Keratinocyte (primary cell): ENCODE measurements at regions not wholly inside any gene's neighbourhood (a gene's known extent, or its start where the extent isn't known, plus 50 kb on each side); places are given as distances from the start of the nearest gene placed in this dataset.
"Not testable (repeated sequence)": the region's sequence is repeated elsewhere in the genome, so short reads cannot be mapped to it uniquely, and the experiment has no call there.

Source experiments
- EZH2 ChIP-seq: IDR thresholded peaks from one replicate; pipeline ENCODE4 v1.6.1; 2012; ENCODE audit warnings: inconsistent platforms, mild to moderate bottlenecking, low read length, moderate library complexity
- TF ChIP-seq, protein P1 (sequence below), 3 experiments: IDR thresholded peaks in 1 of 3; conservative IDR thresholded peaks in 1 of 3; optimal IDR thresholded peaks in 1 of 3; 2 replicates in 2 of 3; 3 replicates in 1 of 3; pipeline versions ENCODE3 to v1.5.1; 2011; ENCODE audit warnings: low read length in 3 of 3, mild to moderate bottlenecking in 3 of 3, moderate library complexity in 2 of 3, control low read depth in 1 of 3, inconsistent platforms in 1 of 3; ENCODE audit not compliant: insufficient read depth in 2 of 3; ENCODE audit errors: extremely low read depth in 1 of 3

DNA sequence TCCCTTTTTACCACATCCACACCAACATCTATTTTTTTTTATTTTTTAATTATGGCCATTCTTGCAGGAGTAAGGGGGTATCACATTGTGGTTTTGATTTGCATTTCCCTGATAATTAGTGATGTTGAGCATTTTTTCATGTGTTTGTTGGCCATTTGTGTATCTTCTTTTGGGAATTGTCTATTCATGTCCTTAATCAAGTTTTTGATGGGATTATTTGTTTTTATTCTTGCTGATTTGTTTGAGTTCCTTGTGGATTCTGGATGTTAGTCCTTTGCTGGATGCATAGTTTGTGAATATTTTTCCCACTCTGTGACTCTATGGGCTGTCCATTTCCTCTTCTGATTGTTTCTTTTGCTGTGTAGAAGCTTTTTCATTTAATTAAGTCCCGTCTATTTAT, 385.1 kb downstream of the UTRN start:
- TF ChIP-seq, protein P1, sequence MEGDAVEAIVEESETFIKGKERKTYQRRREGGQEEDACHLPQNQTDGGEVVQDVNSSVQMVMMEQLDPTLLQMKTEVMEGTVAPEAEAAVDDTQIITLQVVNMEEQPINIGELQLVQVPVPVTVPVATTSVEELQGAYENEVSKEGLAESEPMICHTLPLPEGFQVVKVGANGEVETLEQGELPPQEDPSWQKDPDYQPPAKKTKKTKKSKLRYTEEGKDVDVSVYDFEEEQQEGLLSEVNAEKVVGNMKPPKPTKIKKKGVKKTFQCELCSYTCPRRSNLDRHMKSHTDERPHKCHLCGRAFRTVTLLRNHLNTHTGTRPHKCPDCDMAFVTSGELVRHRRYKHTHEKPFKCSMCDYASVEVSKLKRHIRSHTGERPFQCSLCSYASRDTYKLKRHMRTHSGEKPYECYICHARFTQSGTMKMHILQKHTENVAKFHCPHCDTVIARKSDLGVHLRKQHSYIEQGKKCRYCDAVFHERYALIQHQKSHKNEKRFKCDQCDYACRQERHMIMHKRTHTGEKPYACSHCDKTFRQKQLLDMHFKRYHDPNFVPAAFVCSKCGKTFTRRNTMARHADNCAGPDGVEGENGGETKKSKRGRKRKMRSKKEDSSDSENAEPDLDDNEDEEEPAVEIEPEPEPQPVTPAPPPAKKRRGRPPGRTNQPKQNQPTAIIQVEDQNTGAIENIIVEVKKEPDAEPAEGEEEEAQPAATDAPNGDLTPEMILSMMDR (optimal IDR thresholded peaks at IDR 0.05 in 1 of 3, IDR thresholded peaks at IDR 0.05 in 1 of 3, conservative IDR thresholded peaks at IDR 0.05 in 1 of 3; ENCODE audit: extremely low read depth in 1 of 3, insufficient read depth in 2 of 3, low read length in 3 of 3): not testable (repeated sequence)
- TF ChIP-seq EZH2: not testable (repeated sequence)
